Urothelium cell line (cell line): ENCODE measurements at regions not wholly inside any gene's neighbourhood (a gene's known extent, or its start where the extent isn't known, plus 50 kb on each side); places are given as distances from the start of the nearest gene placed in this dataset.

ENCODE experiments used
- DNase-seq: peaks from one replicate; pipeline ENCODE4 v3.0.0; 2011; ENCODE audit warnings: low spot score, mixed read lengths
- FAIRE-seq: peaks from 2 replicates; lab custom pipeline; 2011; peaks lifted over from hg19 to GRCh38; lab: Jason Lieb, UNC

DNA sequence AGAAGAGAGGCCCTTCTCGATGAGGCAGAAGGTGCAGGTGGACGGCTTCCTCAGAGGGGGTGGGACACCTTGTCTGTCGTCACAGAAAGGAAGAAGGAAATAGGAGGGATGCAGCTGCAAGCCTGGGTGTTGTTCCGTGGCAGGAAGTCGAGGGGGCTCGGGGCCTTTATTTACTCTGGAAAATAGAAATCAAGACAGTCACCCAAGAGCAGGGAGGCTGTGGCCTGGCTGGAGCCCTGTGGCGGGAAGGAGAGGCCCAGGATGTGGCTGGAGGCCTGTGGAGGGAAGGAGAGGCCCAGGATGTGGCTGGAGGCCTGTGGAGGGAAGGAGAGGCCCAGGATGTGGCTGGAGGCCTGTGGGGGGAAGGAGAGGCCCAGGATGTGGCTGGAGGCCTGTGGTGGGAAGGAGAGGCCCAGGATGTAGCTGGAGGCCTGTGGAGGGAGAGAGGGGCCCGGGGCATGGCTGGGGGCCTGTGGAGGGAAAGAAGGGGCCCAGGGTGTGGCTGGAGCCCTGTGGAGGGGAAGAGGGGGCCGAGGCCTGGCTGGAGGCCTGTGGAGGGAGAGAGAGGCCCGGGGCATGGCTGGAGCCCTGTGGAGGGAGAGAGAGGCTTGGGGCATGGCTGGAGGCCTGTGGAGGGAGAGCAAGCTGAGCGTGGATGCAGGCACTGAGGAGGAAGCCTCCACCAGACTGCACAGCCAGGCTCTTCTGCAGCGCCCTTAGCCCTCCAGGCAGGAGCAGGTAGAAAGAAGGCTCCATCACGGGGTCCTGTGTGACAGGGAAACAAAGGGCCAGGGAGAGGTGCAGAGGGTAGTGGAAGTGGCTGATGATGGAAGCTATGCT lies 97.3 kb upstream of the SFMBT2 start:
- FAIRE-seq (peak; percentile 32), DNase-seq (no peak)

DNA sequence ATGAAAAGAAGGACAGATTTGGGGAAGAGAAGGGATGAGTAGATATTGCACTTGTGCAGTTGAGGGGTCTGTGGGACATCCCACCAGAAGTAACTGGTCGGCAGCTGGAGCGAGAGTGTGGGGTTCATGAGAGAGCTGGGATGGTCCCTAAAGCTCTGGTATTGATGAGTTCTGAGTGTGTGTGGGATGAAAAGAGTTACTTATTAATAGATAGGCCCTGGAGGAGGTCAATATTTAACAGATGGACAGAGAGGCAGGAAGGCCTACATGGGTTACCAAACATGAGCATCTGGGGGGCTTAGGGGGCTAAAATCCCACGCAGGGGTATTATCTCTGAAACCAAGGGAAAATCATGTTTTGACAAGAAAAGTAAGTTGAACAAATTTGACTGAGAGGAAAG lies 95.7 kb upstream of the SFMBT2 start:
- no peak for FAIRE-seq
- no peak for DNase-seq

DNA sequence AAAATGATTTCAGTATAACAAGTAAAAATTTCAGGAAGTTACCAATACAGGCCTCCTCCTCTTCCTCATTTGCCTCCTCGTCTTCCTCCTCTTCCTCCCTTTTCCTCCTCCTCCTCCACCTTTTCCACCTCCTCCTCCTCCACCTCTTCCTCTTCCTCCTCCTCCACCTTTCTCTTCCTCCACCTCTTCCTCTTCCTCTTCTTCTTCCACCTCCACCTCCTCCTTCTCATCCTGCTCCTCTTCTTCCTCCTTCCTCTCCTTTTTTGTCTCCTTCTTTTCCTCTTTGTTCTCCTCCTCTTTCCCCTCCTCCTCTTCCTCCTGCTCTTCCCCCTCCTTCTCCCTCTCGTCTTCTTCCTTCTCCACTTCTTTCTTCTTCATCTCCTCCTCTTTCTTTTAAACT lies 94.4 kb upstream of the SFMBT2 start:
- FAIRE-seq (no peak), DNase-seq (no peak)

DNA sequence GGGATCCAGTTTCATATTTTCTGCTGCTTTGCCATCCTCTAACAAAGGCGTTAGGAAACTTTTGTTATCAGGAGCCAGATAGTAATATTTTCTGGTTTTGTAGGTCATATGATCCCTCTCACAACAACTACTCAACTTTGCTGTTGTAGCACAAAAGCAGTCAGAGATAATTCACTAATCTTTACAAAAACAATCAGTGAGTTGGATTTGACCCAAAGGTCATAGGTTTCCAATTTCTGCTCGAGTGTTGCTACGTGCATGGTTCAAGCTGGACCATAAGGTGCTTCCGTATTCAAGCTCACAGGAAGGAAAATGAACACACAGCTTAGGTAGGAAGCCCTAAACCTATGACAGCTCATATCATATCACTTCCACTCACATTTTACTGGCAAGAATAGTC lies 92.4 kb upstream of the SFMBT2 start:
- FAIRE-seq, result no peak
- no peak for DNase-seq

DNA sequence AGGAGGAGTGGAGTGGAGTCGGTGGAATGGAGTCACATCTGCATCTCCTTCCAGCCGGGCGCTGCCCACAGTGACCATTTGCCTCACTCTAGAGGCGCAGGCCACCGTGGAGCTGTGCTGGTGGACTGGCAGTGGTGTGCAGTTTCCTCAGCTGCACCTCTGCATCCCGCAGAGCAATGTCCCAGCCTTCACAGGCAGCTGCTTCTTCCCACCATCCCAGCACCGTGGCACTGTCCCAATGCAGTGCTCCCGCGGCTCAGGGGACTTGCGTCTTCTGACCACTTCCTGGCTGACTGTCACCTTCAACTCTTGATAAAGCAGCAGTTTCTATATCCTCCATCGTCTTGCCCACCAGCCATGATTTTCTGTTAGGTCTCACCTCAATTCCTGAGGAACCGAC lies 90.3 kb upstream of the SFMBT2 start:
- DNase-seq (no peak), FAIRE-seq (no peak)

DNA sequence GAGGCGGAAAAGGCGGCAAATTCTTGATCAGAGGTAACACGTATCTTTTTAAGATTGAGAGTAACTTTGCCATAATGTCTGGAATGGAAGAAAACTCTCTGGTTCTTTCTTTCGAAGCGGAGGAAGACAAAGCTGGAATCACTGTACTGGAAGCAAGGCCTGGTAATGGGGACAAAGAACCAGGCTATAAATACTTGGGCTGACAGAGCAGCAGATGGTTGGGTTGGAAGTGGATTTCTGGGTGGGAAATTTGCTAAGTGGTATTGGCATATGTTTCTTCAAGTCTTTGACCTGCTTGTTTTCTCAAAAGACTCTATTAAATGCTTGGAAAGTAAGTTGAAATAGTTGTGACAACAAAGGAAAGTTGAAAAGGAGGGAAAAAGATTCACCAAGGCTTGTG lies 87.3 kb upstream of the SFMBT2 start:
- DNase-seq, result no peak
- no peak for FAIRE-seq

DNA sequence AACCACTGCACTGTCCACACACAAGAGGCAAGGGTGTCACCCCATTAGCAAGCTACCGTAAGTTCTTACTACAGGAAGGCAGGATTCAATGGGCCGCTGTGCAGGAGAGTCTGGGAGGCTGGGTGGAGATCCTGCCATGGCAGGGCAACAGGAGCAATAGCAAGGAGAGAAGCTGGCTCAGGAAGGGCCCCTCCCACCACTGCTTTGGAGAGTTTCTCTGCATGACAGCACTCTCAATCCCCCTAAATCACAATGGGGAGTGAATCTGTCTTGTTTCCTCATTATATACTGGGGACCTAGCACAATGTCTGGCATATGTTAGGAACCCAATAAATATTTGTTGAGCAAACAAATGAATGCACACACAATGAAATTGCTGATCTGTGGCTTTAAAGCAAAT lies 83.2 kb upstream of the SFMBT2 start:
- FAIRE-seq, result no peak
- DNase-seq, result no peak

DNA sequence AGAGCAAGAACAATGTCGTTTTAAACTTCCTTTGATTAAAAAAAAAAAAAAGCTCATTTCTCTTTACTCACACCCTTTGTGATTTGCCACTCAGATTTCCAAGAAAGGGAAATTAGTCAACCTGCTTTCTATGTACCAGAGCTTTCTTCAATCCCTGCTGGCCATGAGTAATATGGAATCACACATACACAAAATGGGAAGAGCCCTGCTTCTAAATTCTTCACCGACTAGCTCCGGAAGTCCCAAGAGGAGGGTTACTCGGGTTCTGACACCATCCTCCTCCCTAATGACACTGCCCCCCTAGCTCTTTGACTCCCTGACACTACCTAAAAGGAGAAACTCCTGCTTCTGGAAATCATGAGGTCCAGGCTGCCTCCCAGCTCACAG lies 81.8 kb upstream of the SFMBT2 start:
- no peak for FAIRE-seq
- DNase-seq, result no peak

DNA sequence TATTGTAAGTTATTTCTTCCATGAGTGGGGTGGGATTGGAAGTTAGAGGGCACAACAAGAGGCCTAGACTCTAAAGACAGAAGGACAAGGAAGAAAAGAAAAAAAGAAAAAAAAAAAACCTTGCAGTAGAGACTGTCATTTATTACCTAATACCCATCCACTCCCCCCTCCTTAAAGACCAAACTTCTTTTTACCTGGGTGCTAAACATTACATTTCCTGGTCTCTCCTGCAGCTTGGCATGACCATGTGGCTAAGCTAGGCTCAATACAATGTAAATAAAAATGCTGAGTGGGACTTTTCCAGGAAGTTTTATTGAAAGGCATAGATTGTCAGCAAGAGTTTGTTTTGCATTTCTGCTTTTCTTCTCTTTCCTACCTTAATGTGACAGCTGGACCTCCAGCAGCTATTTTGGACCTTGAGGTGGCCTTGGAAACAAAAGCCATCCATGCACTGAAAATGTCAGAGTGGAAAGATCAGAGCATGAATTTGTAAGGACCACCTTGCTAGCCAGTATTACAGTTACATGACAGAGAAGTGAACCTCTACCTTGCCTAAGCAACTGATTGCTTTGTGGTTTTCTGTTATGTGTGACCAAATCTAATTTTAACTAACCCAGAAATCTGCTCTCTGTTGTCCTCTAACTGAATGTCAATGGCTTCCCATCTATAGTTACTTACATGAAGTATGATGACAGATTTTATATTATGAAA lies 81.3 kb upstream of the SFMBT2 start:
- FAIRE-seq (no peak), DNase-seq (no peak)

DNA sequence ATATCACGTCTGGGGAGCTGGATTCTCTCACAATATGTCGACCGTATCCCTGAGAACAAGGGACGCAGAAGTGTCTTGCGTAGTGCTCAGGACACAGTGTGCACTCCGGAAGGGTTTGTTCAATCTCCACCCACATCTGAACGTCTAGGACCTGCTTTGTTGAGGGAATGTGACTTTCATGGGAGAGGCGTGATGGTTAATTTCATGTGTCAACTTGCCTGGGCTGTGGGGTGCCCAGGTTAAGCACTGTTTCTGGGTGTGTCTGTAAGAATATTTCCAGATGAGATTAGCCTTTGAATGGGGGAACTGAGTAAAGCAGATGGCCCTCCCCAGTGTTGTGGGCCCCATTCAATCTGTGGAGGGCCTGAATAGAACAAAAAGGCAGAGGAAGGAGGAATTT lies 80.4 kb upstream of the SFMBT2 start:
- FAIRE-seq (no peak), DNase-seq (no peak)

DNA sequence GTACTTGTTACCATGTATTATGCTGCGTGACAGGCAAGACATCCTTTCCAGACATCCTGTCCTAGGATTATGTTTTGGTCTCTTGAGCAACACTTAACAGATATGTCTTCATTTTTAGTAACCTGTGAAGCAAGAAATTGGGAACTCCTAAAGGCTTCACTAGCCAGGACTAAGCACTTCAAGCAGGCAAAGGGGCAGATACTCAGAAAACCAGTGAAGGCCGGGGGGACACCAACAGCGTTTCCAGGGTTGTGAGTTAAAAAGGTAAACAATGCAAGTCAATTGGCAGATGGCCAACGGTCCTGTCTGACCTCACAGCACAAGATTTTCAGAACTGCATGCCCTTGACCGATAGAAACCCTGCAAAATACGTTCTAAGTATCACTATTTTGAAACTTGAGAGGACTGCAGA lies 77.6 kb upstream of the SFMBT2 start:
- DNase-seq, result peak; percentile 36
- FAIRE-seq, result no peak

DNA sequence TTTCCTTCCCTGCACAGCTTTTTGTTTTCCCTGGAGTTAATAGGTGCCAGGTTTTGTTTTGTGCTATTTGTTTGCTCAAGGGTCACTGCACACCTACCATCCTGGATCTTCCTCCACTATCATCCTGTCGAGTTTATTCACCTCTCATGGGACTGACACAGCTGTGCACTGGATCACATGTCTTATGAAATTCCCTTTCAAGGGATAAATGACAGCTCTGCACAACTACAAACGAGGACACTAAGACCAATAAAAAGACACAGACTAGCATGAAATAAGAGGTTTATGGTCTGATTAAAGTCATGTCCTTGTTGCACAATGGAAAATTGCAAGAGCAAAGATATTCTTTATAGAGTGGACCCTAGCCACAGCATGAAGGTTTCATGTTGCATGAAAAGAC lies 76.7 kb upstream of the SFMBT2 start:
- FAIRE-seq (no peak), DNase-seq (no peak)

DNA sequence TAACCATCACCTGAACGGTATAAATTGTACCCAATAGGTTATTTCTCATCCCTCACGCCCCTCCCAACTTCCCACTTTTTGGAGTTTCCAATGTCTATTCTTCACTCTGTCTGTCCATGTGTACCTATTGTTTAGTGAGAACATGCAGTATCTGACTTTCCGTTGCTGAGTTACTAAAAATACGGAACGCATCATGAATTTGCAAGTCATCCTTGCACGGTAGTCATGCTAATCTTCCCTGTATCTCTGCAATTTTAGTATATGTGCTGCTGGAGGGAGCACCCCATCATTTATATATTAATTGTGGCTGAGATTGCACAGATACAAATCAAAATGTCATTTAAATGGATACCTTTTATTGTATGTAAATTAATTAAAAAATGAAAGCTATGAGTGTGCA lies 75.7 kb upstream of the SFMBT2 start:
- FAIRE-seq, result no peak
- DNase-seq, result no peak

DNA sequence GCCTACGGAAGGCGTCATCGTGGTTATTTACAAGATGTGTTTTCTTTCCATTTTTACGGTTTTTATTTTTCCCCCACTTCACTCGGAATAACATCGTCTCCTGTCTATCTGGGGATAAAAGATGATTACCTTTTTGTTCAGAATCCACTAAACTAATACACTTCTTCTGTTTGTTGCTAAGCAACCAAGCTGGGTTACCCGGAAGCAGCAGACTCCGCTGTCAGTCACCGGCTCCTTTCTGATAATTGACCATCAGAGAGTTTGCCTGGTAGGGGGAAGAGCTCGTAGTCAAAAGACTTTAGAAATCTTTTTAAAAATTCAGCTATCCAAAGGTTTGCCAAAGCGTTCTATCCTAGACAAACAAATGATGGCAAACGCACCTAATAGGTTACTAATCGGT lies 75.0 kb upstream of the SFMBT2 start:
- no peak for DNase-seq
- FAIRE-seq, result no peak

DNA sequence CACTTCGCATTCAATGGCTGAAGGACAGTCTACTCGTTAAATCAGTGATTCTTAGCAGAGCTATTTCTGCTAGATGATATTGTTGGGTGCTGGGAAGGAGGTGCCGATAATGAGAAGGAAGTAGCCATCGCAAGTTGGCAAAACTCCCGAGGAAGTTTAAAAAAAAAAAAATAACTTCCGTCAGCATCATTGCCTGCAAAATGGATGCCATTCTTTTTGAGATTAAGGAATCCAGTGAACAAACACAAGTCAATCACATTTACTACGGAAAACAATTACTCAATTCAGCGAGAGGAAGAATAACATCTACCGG lies 74.4 kb upstream of the SFMBT2 start:
- no peak for FAIRE-seq
- DNase-seq, result no peak

DNA sequence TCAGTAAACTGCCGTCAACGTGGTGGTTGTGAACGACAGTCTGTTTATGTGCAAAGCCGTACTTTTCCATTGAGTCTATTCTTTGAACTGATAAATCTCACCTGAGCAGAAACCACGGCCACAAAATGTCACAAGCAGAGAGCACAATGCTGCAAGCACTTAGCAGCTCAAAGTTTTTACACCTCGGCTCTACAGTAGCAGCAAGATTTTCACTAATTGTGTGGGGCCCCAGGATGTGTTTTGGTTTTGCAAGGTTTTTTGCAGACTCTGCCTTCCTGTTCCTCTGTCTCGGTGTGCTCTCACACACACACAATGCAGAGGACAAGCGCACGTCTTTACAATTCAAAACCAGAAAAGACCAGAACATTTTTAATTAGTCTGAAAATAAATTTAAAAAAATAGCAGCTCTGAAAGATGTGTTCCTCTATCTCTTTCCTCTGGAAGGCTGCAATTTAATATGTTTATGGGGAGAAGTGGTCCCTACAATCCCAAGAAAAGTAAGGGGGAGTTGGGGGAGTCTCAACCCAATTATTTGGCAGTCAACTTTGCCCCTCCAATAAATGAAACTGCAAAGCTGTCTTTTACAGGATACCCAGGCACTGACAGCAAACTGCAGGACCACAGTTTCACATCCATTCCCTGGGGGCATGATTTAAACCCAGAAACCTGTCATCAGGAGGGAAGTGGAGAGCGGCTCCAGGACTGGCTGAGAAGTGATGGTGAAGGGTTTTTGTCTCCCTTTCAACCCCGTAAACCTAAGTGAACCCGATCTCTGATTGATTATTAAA lies 73.8 kb upstream of the SFMBT2 start:
- DNase-seq (no peak), FAIRE-seq (no peak)

DNA sequence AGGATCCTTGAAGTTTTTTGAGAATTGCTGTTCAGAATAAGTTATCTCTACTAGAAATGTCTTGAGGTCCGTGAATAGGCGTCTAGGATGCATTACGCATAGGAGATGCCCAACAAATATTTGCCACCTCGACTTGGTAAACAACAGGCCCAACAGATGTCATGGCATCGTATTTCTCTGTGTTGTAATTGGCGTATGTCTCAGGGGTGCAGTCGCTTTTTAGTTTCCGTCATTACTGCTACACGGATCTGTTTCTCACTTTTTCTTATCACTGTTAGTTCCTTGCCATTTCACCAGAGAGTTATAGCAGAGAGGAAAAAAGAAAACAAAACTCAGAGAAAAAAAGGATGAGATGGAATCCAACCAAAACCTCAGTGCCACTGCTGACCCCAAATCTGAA lies 73.0 kb upstream of the SFMBT2 start:
- FAIRE-seq, result no peak
- no peak for DNase-seq

DNA sequence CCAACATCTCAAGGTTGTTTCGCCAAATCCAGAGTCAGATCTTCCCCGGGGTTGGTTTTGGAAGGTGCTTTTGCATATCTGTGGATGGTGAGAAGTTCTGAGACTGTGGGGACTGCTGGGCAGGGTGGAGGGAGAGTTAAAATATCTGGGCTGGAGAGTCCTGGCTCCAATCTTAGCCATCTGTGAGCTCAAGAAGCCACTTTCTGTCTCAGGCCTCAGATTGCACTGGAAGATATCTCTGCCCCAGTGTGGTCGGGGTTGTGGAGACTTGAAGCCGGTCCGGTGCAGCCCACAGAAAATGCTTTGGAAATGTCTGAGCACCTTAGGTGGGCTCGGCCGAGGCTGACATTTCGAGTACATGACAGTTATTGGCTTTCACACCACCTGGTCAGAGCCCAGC lies 72.2 kb upstream of the SFMBT2 start:
- FAIRE-seq (no peak), DNase-seq (no peak)

DNA sequence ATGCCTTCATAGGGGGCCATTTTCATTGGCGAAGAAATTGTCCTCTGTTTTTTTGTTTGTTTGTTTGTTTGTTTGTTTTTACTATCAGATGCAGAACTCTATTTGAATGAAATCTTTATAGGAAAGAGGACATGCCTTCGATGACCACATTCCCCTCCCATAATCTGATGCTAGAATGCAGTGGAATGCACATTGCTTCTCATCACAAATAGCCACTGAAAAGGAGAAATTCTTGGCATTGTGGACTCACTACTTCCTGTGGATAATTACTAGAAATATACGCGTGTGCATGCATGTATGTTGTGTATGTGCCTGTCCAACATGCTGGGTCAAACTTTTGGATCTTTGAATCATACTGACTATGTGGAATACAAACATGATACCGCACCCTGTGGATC lies 70.5 kb upstream of the SFMBT2 start:
- FAIRE-seq, result no peak

DNA sequence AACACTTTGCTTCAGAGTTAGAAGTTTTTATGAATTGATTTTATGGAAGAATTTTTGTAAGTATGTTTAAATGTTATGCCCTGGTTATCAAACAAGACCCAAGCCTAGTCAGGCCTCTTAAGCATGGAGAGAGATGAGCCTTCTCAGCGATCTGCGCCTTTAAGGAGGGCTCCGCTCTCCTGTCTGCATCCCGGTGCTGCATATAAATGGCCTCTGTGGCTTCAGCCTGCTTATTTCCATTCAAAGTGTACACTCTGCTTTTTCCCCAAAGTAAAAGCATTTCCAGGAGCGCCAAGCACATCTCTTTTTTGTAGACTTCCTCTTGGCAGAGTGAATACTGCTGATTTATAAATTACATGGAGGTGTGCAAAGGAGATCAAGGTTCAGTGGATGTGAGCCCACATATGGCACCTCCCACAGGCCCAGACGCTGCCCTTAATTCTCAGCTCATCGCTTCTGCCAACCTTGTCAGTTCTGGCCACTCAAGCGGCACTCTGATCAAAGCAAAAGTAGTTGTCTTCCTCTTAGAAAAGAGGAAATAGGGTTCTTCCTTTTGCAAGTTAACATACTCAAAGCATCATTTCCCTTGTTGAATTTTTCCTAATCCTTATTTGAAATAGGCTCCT lies 70.0 kb upstream of the SFMBT2 start:
- no peak for FAIRE-seq
- DNase-seq, result no peak

More for the DNA sequence above, 70.5 kb upstream of the SFMBT2 start:
- no peak for DNase-seq

DNA sequence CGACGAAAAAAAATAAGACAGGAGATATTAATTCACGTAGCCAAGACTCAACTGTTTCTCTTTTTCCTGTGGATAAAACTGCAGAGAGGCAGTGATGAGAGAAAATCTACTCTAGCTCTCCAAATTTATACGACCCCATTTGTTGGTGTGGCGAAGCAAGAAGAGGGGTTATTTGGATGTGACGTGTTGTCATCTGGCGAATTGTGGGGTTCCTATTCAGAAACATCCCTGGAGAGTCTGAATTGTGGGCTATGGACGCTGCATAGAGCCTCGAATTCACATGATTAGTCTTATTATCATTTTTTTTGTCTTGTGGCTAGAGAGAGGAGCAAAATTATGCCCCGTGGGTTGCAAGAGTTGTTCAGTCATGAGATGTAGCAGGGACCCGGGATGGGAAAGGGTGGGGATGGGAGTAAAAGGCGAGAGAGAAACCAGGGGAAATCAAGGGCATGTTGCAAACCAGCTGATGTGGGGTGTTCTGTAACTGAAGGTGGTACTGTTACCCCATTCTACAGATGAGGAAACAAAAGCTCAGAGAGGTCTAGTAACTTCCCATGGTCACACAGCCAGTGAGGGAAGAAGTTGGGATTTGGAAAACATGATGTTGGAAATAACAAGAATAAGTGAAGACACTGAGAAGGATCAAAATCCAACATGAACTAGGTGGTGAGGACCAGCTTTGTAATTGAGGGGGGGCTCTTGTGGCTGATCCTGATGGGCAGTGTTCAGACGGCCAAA lies 69.2 kb upstream of the SFMBT2 start:
- DNase-seq (no peak), FAIRE-seq (no peak)
